Chondrocyte (in vitro differentiated cells): ENCODE measurements at regions not wholly inside any gene's neighbourhood (a gene's known extent, or its start where the extent isn't known, plus 50 kb on each side); places are given as distances from the start of the nearest gene placed in this dataset.

Experiments used
- DNase-seq: peaks from one replicate; pipeline ENCODE4 v3.0.0; 2021; ENCODE audit warnings: mixed read lengths, low spot score
- H3K27ac Mint-ChIP-seq: one replicate; pipeline ENCODE4 v1.8.0; 2021; ENCODE audit warnings: mild to moderate bottlenecking, moderate library complexity, mixed read lengths; ENCODE audit not compliant: unreplicated experiment
- H3K27me3 Mint-ChIP-seq: 2 replicates; pipeline ENCODE4 v1.8.0; 2021; ENCODE audit warnings: low read depth, mixed read lengths
- H3K36me3 Mint-ChIP-seq: 2 replicates; pipeline ENCODE4 v1.8.0; 2021; ENCODE audit warnings: low read depth, mixed read lengths
- H3K4me1 Mint-ChIP-seq: 2 replicates; pipeline ENCODE4 v1.8.0; 2021; ENCODE audit warnings: low read depth, mild to moderate bottlenecking, mixed read lengths
- H3K4me3 Mint-ChIP-seq: one replicate; pipeline ENCODE4 v1.8.0; 2021; ENCODE audit warnings: mild to moderate bottlenecking, moderate library complexity, mixed read lengths; ENCODE audit not compliant: unreplicated experiment
- H3K9me3 Mint-ChIP-seq: 2 replicates; pipeline ENCODE4 v1.8.0; 2021; ENCODE audit warnings: low read depth, mixed read lengths
- TF ChIP-seq, protein P1 (sequence below): fragments of 200-600 bp; sonication (generic); IDR thresholded peaks from 2 replicates; pipeline ENCODE4 v1.5.0; 2021; ENCODE audit warnings: antibody characterized with exemption, mild to moderate bottlenecking, moderate library complexity

DNA sequence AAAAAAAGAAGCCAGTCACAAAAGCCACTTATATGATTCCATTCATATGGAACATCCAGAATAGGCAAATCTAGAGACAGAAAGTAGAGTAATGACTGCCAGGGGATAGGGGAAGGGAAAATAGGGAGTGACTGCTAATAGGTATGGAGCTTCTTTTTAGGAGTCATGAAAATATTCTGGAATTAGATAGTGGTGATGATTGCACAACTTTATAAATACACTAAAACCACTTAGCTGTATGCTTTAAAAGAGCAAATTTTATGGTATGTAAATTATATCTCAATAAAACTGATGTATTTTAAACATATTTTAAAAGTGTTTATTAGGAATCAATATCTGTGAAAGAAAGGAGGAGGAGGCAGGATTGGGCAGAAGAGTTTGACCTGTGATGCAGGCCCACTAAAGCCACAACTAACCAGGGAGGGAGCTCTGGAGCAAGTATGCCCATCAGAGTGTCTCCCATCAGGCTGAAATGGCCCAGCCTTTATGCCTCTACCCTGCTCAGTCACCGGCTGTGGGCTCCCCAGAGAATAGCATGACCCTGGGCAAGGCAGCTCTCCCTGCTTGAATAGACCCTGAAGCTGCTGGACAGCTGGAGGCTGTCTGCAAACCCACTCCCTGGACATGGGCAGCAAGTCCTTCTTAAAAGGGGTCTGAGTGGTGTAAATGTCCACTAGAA, 96.0 kb upstream of the SLC44A1 start:
- DNase-seq: no peak
- H3K36me3 Mint-ChIP-seq: no peaks in the 10 kb centered on the region
- TF ChIP-seq, protein P1, sequence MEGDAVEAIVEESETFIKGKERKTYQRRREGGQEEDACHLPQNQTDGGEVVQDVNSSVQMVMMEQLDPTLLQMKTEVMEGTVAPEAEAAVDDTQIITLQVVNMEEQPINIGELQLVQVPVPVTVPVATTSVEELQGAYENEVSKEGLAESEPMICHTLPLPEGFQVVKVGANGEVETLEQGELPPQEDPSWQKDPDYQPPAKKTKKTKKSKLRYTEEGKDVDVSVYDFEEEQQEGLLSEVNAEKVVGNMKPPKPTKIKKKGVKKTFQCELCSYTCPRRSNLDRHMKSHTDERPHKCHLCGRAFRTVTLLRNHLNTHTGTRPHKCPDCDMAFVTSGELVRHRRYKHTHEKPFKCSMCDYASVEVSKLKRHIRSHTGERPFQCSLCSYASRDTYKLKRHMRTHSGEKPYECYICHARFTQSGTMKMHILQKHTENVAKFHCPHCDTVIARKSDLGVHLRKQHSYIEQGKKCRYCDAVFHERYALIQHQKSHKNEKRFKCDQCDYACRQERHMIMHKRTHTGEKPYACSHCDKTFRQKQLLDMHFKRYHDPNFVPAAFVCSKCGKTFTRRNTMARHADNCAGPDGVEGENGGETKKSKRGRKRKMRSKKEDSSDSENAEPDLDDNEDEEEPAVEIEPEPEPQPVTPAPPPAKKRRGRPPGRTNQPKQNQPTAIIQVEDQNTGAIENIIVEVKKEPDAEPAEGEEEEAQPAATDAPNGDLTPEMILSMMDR: peak; percentile 42

DNA sequence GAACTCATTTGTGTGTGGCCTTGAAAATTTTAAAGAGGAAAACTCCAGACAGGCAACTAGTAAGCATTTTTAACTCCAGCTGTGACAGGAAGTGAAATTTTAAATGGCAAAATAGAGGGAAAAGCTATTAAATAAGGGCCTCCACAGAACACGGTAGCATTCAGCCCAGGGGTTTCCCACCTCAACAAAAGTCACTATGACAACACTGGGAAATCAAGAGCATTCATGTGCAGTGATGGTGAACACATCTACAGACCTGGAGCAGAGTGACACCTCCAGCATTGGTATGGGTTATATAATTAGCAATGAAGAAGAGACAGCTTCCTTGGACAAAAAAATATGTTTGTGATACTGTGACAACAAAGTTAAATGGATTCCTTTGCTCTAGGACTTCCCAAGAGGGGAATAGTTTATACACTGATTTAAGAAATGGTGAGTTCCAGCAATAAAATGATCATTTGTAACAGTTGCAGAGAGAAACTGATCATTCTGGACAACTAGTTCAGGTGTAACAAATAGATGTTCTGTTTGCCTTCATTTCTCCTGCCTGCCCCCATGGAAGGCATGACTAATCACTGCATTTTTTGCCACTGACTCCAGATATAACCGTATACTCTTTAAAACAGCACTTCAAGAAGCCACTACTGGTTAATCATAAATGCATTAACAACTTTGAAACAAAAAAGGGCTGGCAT, 93.3 kb upstream of the SLC44A1 start:
- TF ChIP-seq, protein P1: no peak
- no peak for DNase-seq
- H3K27me3 Mint-ChIP-seq: no peaks in the 10 kb centered on the region
- no peak overlapping the region for H3K4me3 Mint-ChIP-seq
- no peaks in the 10 kb centered on the region for H3K36me3 Mint-ChIP-seq
- H3K4me1 Mint-ChIP-seq: peaks cover 27% of the 10 kb centered on the region
- H3K27ac Mint-ChIP-seq: peak overlapping the region; percentile 37
- H3K9me3 Mint-ChIP-seq: no peaks in the 10 kb centered on the region

More for the DNA sequence above, 96.0 kb upstream of the SLC44A1 start:
- peaks cover 19% of the 10 kb centered on the region for H3K4me1 Mint-ChIP-seq
- H3K9me3 Mint-ChIP-seq: no peaks in the 10 kb centered on the region
- H3K27me3 Mint-ChIP-seq: no peaks in the 10 kb centered on the region
- no peak overlapping the region for H3K4me3 Mint-ChIP-seq
- no peak overlapping the region for H3K27ac Mint-ChIP-seq

DNA sequence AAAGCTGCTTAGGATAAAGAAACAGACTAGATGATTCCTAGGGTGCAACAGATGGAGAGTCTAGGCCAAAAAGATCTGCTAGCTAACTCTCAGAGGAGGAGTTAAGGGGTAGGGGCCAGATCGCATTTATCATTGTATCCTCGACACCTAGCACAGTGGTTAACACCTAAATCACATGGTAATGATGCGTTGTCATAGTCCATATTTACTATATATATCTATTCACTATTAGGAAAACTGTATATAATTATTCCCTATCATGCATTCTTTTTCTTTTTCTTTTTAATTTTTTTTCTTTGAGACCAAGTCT, 92.8 kb upstream of the SLC44A1 start:
- no peak overlapping the region for H3K27ac Mint-ChIP-seq
- no peaks in the 10 kb centered on the region for H3K27me3 Mint-ChIP-seq
- TF ChIP-seq, protein P1: no peak
- H3K36me3 Mint-ChIP-seq: no peaks in the 10 kb centered on the region
- H3K9me3 Mint-ChIP-seq: no peaks in the 10 kb centered on the region
- no peak overlapping the region for H3K4me3 Mint-ChIP-seq
- H3K4me1 Mint-ChIP-seq: peaks cover 27% of the 10 kb centered on the region
- no peak for DNase-seq

DNA sequence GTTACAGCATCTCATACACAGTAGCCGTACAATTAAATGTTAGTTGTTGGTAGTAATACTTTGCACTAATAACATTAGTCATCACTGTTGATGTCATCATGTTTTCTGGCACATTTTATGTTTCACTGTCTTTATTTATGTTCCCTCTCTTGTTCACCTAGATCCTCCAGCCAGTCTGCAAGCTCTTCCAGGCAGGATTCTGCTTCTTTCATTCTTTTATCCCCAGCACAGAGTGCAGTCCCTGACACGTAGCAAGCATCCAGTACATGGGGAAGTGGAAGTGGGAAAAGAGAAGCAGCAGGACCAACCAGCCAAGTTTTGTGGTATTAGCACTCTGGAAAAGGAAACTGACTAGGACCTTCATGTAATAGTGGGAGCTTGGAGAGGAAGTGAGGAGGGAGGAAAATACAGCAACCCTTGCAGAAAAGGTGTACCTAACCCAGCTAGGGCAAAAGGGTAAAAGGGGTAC, 89.7 kb upstream of the SLC44A1 start:
- Mint-ChIP-seq H3K9me3 (no peaks in the 10 kb centered on the region), H3K27ac (no peak overlapping the region), H3K36me3 (no peaks in the 10 kb centered on the region), H3K4me1 (peaks cover 30% of the 10 kb centered on the region), H3K27me3 (no peaks in the 10 kb centered on the region), H3K4me3 (no peak overlapping the region)
- TF ChIP-seq, protein P1: no peak
- DNase-seq: no peak

DNA sequence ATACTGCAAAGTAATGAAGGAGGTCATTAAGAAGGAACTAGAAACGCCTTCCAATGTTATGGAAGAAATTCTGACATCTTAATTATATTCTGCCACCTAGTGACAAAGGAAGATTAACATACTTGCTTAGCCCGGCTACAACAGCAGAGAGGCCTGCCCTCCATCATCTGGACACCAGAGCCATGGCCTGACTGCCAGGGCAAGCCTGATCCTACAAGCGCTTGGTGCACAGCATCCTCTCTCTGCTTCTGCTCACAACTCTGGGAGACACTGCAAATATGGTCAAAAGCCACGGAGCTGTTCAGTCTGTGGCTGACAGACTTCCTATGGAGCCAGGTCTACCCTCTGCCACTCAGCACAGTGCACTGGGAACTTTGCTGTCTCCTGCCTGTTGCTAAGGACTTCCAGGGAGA, 87.3 kb upstream of the SLC44A1 start:
- TF ChIP-seq, protein P1: peak; percentile 87
- Mint-ChIP-seq H3K27me3 (no peaks in the 10 kb centered on the region), H3K4me1 (peaks cover 15% of the 10 kb centered on the region), H3K27ac (peak overlapping the region; percentile 49), H3K36me3 (no peaks in the 10 kb centered on the region), H3K9me3 (no peaks in the 10 kb centered on the region), H3K4me3 (no peak overlapping the region)
- no peak for DNase-seq
